WERI-Rb-1 (cell line): ENCODE measurements at regions not wholly inside any gene's neighbourhood (a gene's known extent, or its start where the extent isn't known, plus 50 kb on each side); places are given as distances from the start of the nearest gene placed in this dataset.

ENCODE experiments used
- DNase-seq: peaks from one replicate; pipeline ENCODE4 v3.0.0-alpha.2; 2020
- H3K27ac ChIP-seq: fragments of 250-450 bp; sonication (Bioruptor Pico); 2 replicates; pipeline ENCODE4 v1.5.1; 2020; ENCODE audit warnings: mild to moderate bottlenecking, moderate library complexity
- H3K27me3 ChIP-seq: fragments of 250-450 bp; sonication (Bioruptor Pico); 2 replicates; pipeline ENCODE4 v1.5.1; 2021; ENCODE audit warnings: mild to moderate bottlenecking, low read depth, moderate library complexity; ENCODE audit not compliant: insufficient read depth, severe bottlenecking
- H3K36me3 ChIP-seq: fragments of 250-450 bp; sonication (Bioruptor Pico); 2 replicates; pipeline ENCODE4 v1.5.1; 2020; ENCODE audit warnings: mild to moderate bottlenecking, moderate library complexity
- H3K4me3 ChIP-seq: 2 replicates; pipeline ENCODE4 v1.5.1; 2011; ENCODE audit warnings: low read depth, mild to moderate bottlenecking, control low read depth, low read length
- H3K9me3 ChIP-seq: fragments of 250-450 bp; sonication (Bioruptor Pico); 2 replicates; pipeline ENCODE4 v1.5.1; 2021; ENCODE audit warnings: mild to moderate bottlenecking, moderate library complexity; ENCODE audit not compliant: severe bottlenecking
- CTCF ChIP-seq: IDR thresholded peaks from 2 replicates; pipeline ENCODE4 v1.5.1; 2011; ENCODE audit warnings: low read depth, mild to moderate bottlenecking, control low read depth, inconsistent platforms, low read length

- TF ChIP-seq CTCF: no peak
- Histone ChIP-seq H3K27ac (no peak overlapping the region), H3K4me3 (no peak overlapping the region), H3K9me3 (no peaks in the 10 kb centered on the region), H3K36me3 (no peaks in the 10 kb centered on the region), H3K27me3 (no peaks in the 10 kb centered on the region)
- DNase-seq: no peak
Observed at GRCh38 chr10:109115179-109115578, 808.1 kb downstream of the XPNPEP1 start.

GRCh38 chr10:109114579-109114978, 808.7 kb downstream of the XPNPEP1 start:
- H3K4me3 ChIP-seq: no peak overlapping the region

GRCh38 chr10:109106604-109107003, 816.7 kb downstream of the XPNPEP1 start:
- TF ChIP-seq CTCF: no peak
- Histone ChIP-seq H3K27ac (no peak overlapping the region), H3K36me3 (no peaks in the 10 kb centered on the region), H3K9me3 (no peaks in the 10 kb centered on the region), H3K4me3 (no peak overlapping the region), H3K27me3 (no peaks in the 10 kb centered on the region)
- no peak for DNase-seq

More at GRCh38 chr10:109114579-109114978, 808.7 kb downstream of the XPNPEP1 start:
- DNase-seq: no peak
- TF ChIP-seq CTCF: no peak
- Histone ChIP-seq H3K36me3 (no peaks in the 10 kb centered on the region), H3K9me3 (no peaks in the 10 kb centered on the region), H3K27ac (no peak overlapping the region), H3K27me3 (no peaks in the 10 kb centered on the region)

GRCh38 chr10:109105725-109106124, 817.6 kb downstream of the XPNPEP1 start:
- Histone ChIP-seq H3K9me3 (no peaks in the 10 kb centered on the region), H3K27ac (no peak overlapping the region), H3K27me3 (no peaks in the 10 kb centered on the region), H3K4me3 (no peak overlapping the region), H3K36me3 (no peaks in the 10 kb centered on the region)
- TF ChIP-seq CTCF: no peak
- DNase-seq: no peak

GRCh38 chr10:109104806-109105205, 818.5 kb downstream of the XPNPEP1 start:
- DNase-seq: no peak
- Histone ChIP-seq H3K36me3 (no peaks in the 10 kb centered on the region), H3K27me3 (no peaks in the 10 kb centered on the region), H3K4me3 (no peak overlapping the region), H3K27ac (no peak overlapping the region), H3K9me3 (no peaks in the 10 kb centered on the region)
- TF ChIP-seq CTCF: no peak

- Histone ChIP-seq H3K27ac (no peak overlapping the region), H3K4me3 (no peak overlapping the region), H3K36me3 (no peaks in the 10 kb centered on the region), H3K27me3 (no peaks in the 10 kb centered on the region), H3K9me3 (no peaks in the 10 kb centered on the region)
- no peak for DNase-seq
- no peak for TF ChIP-seq CTCF
Observed at GRCh38 chr10:109103278-109103677, 820.0 kb downstream of the XPNPEP1 start.
